ENCODE measurements at regions not wholly inside any gene's neighbourhood (a gene's known extent, or its start where the extent isn't known, plus 50 kb on each side); places are given as distances from the start of the nearest gene placed in this dataset.

- TF ChIP-seq POLR2A (IDR thresholded peaks at IDR 0.05): no peak
- TF ChIP-seq, protein P1, sequence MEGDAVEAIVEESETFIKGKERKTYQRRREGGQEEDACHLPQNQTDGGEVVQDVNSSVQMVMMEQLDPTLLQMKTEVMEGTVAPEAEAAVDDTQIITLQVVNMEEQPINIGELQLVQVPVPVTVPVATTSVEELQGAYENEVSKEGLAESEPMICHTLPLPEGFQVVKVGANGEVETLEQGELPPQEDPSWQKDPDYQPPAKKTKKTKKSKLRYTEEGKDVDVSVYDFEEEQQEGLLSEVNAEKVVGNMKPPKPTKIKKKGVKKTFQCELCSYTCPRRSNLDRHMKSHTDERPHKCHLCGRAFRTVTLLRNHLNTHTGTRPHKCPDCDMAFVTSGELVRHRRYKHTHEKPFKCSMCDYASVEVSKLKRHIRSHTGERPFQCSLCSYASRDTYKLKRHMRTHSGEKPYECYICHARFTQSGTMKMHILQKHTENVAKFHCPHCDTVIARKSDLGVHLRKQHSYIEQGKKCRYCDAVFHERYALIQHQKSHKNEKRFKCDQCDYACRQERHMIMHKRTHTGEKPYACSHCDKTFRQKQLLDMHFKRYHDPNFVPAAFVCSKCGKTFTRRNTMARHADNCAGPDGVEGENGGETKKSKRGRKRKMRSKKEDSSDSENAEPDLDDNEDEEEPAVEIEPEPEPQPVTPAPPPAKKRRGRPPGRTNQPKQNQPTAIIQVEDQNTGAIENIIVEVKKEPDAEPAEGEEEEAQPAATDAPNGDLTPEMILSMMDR (IDR thresholded peaks at IDR 0.05): no peak
Observed at GRCh38 chr3:33926998-33927605, 128.7 kb downstream of the PDCD6IP start.

Data from esophagus squamous epithelium (tissue), 4 donors.